PC-3 (cell line): ENCODE measurements at regions not wholly inside any gene's neighbourhood (a gene's known extent, or its start where the extent isn't known, plus 50 kb on each side); places are given as distances from the start of the nearest gene placed in this dataset.
A peak's percentile ranks its signal among the peaks of the same experiment; 100 is the strongest.

ENCODE experiments used
- ATAC-seq: fragments of 200-7000 bp; cut with Tn5 transposase; 2 replicates; pipeline ENCODE4 v1.9.1; 2020; ENCODE audit warnings: mild to moderate bottlenecking, moderate library complexity
- BruUV-seq: library from RNA; stranded (reverse); fragments of 400-500 nt; replicated peaks from 2 replicates; lab custom pipeline; 2021; lab: Mats Ljungman, UMichigan
- CTCF ChIA-PET: fragments of 300-600 bp; sonication (Branson Sonifier 250); formaldehyde crosslinking; loops from one replicate; lab custom pipeline; 2022; ENCODE audit warnings: antibody characterized with exemption; lab: Charles Lee
- POLR2A ChIA-PET: fragments of 300-600 bp; sonication (Branson Sonifier 250); formaldehyde crosslinking; loops from one replicate; lab custom pipeline; 2022; ENCODE audit warnings: antibody characterized with exemption; ENCODE audit not compliant: unreplicated experiment; lab: Charles Lee
- DNase-seq: peaks from one replicate; pipeline ENCODE4 v3.0.0-alpha.2; 2015
- H2AFZ ChIP-seq: fragments of 300-600 bp; sonication (generic); 2 replicates; pipeline ENCODE4 v1.6.0; 2016; ENCODE audit warnings: antibody characterized with exemption, low read length
- H3F3A ChIP-seq: fragments of 300-600 bp; sonication (generic); one replicate; pipeline ENCODE4 v1.6.0; 2017; ENCODE audit warnings: antibody characterized with exemption, low read length, control low read depth, mild to moderate bottlenecking; ENCODE audit not compliant: unreplicated experiment
- H3K27ac ChIP-seq: fragments of 300-600 bp; sonication (generic); 2 replicates; pipeline ENCODE4 v1.5.1; 2016; ENCODE audit warnings: mild to moderate bottlenecking, low read length
- H3K27me3 ChIP-seq: fragments of 300-600 bp; sonication (generic); 2 replicates; pipeline ENCODE4 v1.6.1; 2016; ENCODE audit warnings: low read length, mixed read lengths
- H3K36me3 ChIP-seq: fragments of 300-600 bp; sonication (generic); 2 replicates; pipeline ENCODE4 v1.6.1; 2016; ENCODE audit warnings: low read depth, mixed run types, low read length, mixed read lengths
- H3K4me1 ChIP-seq: fragments of 300-600 bp; sonication (generic); 2 replicates; pipeline ENCODE4 v1.5.1; 2016; ENCODE audit warnings: low read length; ENCODE audit not compliant: insufficient read depth
- H3K4me2 ChIP-seq: fragments of 300-600 bp; sonication (generic); 2 replicates; pipeline ENCODE4 v1.6.0; 2016; ENCODE audit warnings: low read length
- H3K4me3 ChIP-seq: fragments of 300-600 bp; sonication (generic); 2 replicates; pipeline ENCODE4 v1.5.1; 2016; ENCODE audit warnings: mild to moderate bottlenecking, low read length, mixed read lengths
- H3K79me2 ChIP-seq: fragments of 300-600 bp; sonication (generic); 2 replicates; pipeline ENCODE4 v1.6.1; 2017; ENCODE audit warnings: low read length, mixed read lengths
- H3K9ac ChIP-seq: fragments of 300-600 bp; sonication (generic); 2 replicates; pipeline ENCODE4 v1.6.0; 2016; ENCODE audit warnings: mild to moderate bottlenecking, low read length
- H3K9me2 ChIP-seq: fragments of 300-600 bp; sonication (generic); replicated peaks from 2 replicates; pipeline ENCODE4 v1.6.1; 2016; ENCODE audit warnings: mixed run types, low read length, mixed read lengths
- H3K9me3 ChIP-seq: fragments of 300-600 bp; sonication (generic); 2 replicates; pipeline ENCODE4 v1.6.1; 2016; ENCODE audit warnings: low read length, mixed read lengths
- H4K20me1 ChIP-seq: fragments of 300-600 bp; sonication (generic); 2 replicates; pipeline ENCODE4 v1.6.1; 2016; ENCODE audit warnings: low read length, mixed read lengths
- EZH2 ChIP-seq: fragments of 300-600 bp; sonication (generic); IDR thresholded peaks from one replicate; pipeline ENCODE4 v1.6.1; 2017; ENCODE audit warnings: antibody characterized with exemption, mild to moderate bottlenecking, low read length; ENCODE audit not compliant: unreplicated experiment
- EZH2phosphoT487 ChIP-seq: fragments of 300-600 bp; sonication (generic); IDR thresholded peaks from 2 replicates; pipeline ENCODE4 v1.6.1; 2018; ENCODE audit warnings: mild to moderate bottlenecking, antibody characterized with exemption, low read length, borderline replicate concordance
- intact Hi-C: fragments of 100-400 bp; cut with micrococcal nuclease; formaldehyde crosslinking; loops from 2 replicates; pipeline ENCODE4 v1.9.0; 2023
- TF ChIP-seq, protein P1 (sequence below): fragments of 300-600 bp; sonication (generic); conservative IDR thresholded peaks from 2 replicates; pipeline ENCODE4 v1.5.1; 2017; ENCODE audit warnings: antibody characterized with exemption, low read depth, mild to moderate bottlenecking, low read length

GRCh38 chr3:89847955-89848354 is 740.5 kb downstream of the EPHA3 start:
- Histone ChIP-seq H3K9ac (no peak overlapping the region), H3K36me3 (no peaks in the 10 kb centered on the region), H3K4me3 (no peak overlapping the region), H3K9me3 (no peaks in the 10 kb centered on the region), H3K4me1 (no peaks in the 10 kb centered on the region), H3F3A (no peaks in the 10 kb centered on the region), H2AFZ (no peak overlapping the region), H3K27me3 (peaks cover 5% of the 10 kb centered on the region; the same call in 1 of the 2 replicates), H3K9me2 (no peaks in the 10 kb centered on the region), H4K20me1 (no peaks in the 10 kb centered on the region), H3K4me2 (no peak overlapping the region), H3K79me2 (no peaks in the 10 kb centered on the region), H3K27ac (no peak overlapping the region)
- POLR2A ChIA-PET: no interaction called here
- CTCF ChIA-PET: no interaction called here
- no TSS peak for BruUV-seq
- peak; percentile 56 for ATAC-seq
- peak; percentile 46 for DNase-seq
- intact Hi-C loops: no loop called here
- no peak for TF ChIP-seq EZH2

GRCh38 chr3:89851974-89852621 is 744.7 kb downstream of the EPHA3 start:
- ATAC-seq: peak; percentile 73

DNA sequence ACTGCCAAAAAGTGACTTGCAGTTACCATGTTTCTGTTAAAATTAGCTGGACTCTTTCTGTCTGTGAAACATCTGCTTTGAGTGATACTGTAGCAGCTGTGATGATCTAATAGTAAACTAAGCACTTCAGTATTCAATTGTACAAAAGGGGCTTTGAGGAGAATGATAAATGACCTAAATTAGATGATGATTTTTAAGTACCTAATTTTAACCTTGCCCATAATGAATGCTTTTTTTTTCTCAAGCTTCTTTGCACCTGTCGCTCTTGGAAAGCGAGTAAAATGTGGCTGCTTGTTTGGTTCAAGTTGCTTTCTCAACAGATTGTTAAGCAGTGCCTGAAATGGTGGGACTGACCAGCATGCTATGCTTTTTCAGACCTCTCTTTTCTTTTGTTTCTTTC is 752.3 kb downstream of the EPHA3 start:
- no TSS peak for BruUV-seq
- no peaks in the 10 kb centered on the region for H3K9me3 ChIP-seq
- no peaks in the 10 kb centered on the region for H3K79me2 ChIP-seq
- ATAC-seq (no peak), DNase-seq (no peak)
- no peak overlapping the region for H2AFZ ChIP-seq
- no peaks in the 10 kb centered on the region for H4K20me1 ChIP-seq
- no peaks in the 10 kb centered on the region for H3K9me2 ChIP-seq
- no peak overlapping the region for H3K27ac ChIP-seq
- H3F3A ChIP-seq: no peaks in the 10 kb centered on the region
- POLR2A ChIA-PET: no interaction called here
- H3K36me3 ChIP-seq: no peaks in the 10 kb centered on the region
- CTCF ChIA-PET: no interaction called here
- H3K27me3 ChIP-seq: peaks cover 6% of the 10 kb centered on the region; the same call in 1 of the 2 replicates
- no peak overlapping the region for H3K4me2 ChIP-seq
- H3K9ac ChIP-seq: no peak overlapping the region
- TF ChIP-seq EZH2 (no peak), EZH2phosphoT487 (no peak)
- intact Hi-C loops: loop anchor here (2.0 to 10.0 kb wide), 2 partner anchors 59 to 1655 kb away; no protein-coding TSS in a partner anchor
- no peak overlapping the region for H3K4me3 ChIP-seq
- H3K4me1 ChIP-seq: no peaks in the 10 kb centered on the region

More at GRCh38 chr3:89851974-89852621, 744.7 kb downstream of the EPHA3 start:
- H3K27ac ChIP-seq: no peak overlapping the region
- TF ChIP-seq EZH2 (no peak), EZH2phosphoT487 (no peak)
- TF ChIP-seq, protein P1, sequence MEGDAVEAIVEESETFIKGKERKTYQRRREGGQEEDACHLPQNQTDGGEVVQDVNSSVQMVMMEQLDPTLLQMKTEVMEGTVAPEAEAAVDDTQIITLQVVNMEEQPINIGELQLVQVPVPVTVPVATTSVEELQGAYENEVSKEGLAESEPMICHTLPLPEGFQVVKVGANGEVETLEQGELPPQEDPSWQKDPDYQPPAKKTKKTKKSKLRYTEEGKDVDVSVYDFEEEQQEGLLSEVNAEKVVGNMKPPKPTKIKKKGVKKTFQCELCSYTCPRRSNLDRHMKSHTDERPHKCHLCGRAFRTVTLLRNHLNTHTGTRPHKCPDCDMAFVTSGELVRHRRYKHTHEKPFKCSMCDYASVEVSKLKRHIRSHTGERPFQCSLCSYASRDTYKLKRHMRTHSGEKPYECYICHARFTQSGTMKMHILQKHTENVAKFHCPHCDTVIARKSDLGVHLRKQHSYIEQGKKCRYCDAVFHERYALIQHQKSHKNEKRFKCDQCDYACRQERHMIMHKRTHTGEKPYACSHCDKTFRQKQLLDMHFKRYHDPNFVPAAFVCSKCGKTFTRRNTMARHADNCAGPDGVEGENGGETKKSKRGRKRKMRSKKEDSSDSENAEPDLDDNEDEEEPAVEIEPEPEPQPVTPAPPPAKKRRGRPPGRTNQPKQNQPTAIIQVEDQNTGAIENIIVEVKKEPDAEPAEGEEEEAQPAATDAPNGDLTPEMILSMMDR: peak; percentile 92
- ChIA-PET POLR2A (no interaction called here), CTCF (interaction anchor here (0.5 to 0.6 kb wide), 3 partner anchors 57 to 550 kb away, joined by 3 to 4 read pairs (median 4); no protein-coding TSS in a partner anchor)
- no peak overlapping the region for H2AFZ ChIP-seq
- no peaks in the 10 kb centered on the region for H3K9me3 ChIP-seq
- H3K9me2 ChIP-seq: no peaks in the 10 kb centered on the region
- 0 out of 2 replicates have a peak, but pooled peaks cover 11% of the 10 kb centered on the region for H3K27me3 ChIP-seq
- H3F3A ChIP-seq: no peaks in the 10 kb centered on the region
- intact Hi-C loops: loop anchor here (5.0 to 10.0 kb wide), 3 partner anchors 240 to 1647 kb away; no protein-coding TSS in a partner anchor
- no peak overlapping the region for H3K9ac ChIP-seq
- DNase-seq: peak; percentile 76
- H3K36me3 ChIP-seq: no peaks in the 10 kb centered on the region
- no TSS peak for BruUV-seq
- no peak overlapping the region for H3K4me2 ChIP-seq
- no peaks in the 10 kb centered on the region for H3K4me1 ChIP-seq
- H3K4me3 ChIP-seq: no peak overlapping the region
- H4K20me1 ChIP-seq: no peaks in the 10 kb centered on the region
- H3K79me2 ChIP-seq: no peaks in the 10 kb centered on the region
